GM12878 (cell line): ENCODE measurements at regions not wholly inside any gene's neighbourhood (a gene's known extent, or its start where the extent isn't known, plus 50 kb on each side); places are given as distances from the start of the nearest gene placed in this dataset.

Source experiments
- ATAC-seq: fragments of 200-7000 bp; cut with Tn5 transposase; 3 replicates; pipeline ENCODE4 v1.9.1; 2020; ENCODE audit warnings: mild to moderate bottlenecking, moderate library complexity
- BruUV-seq: library from RNA; stranded (reverse); fragments of 400-500 nt; replicated peaks from 2 replicates; lab custom pipeline; 2021; lab: Mats Ljungman, UMichigan
- CTCF ChIA-PET: fragments of 300-600 bp; sonication (Branson Sonifier 250); formaldehyde crosslinking; extraction: SDS; loops from one replicate; lab custom pipeline; 2021; ENCODE audit warnings: inconsistent platforms; lab: Yijun Ruan, JAX
- POLR2A ChIA-PET: fragments of 350-600 bp; formaldehyde crosslinking; extraction: SDS; loops from one replicate; lab custom pipeline; 2021; ENCODE audit warnings: inconsistent platforms; lab: Charles Lee
- RAD21 ChIA-PET: fragments of 300-600 bp; sonication (Branson Sonifier 250); formaldehyde crosslinking; loops from one replicate; lab custom pipeline; 2023; ENCODE audit warnings: antibody characterized with exemption; ENCODE audit not compliant: unreplicated experiment; lab: Charles Lee
- SMC1A ChIA-PET: fragments of 300-600 bp; sonication (Branson Sonifier 250); formaldehyde crosslinking; loops from one replicate; lab custom pipeline; 2023; ENCODE audit not compliant: unreplicated experiment, uncharacterized antibody; lab: Charles Lee
- DNase-seq: peaks from one replicate; pipeline ENCODE4 v3.0.0-alpha.2; 2011; ENCODE audit warnings: low read depth, low spot score
- FAIRE-seq: peaks from 3 replicates; lab custom pipeline; 2011; peaks lifted over from hg19 to GRCh38; lab: Jason Lieb, UNC
- H2AFZ ChIP-seq: 2 replicates; pipeline ENCODE4 v1.6.0; 2011; ENCODE audit warnings: low read depth, low read length, control low read depth; ENCODE audit not compliant: control insufficient read depth
- H3K27ac ChIP-seq: 2 replicates; pipeline ENCODE4 v1.5.1; 2011; ENCODE audit warnings: control low read depth; ENCODE audit not compliant: control insufficient read depth, insufficient read depth
- H3K27me3 ChIP-seq, 2 experiments: replicated peaks in 1 of 2; 2 replicates each; pipeline versions ENCODE4 v1.6.0 to v1.6.1; 2011; ENCODE audit warnings: low read length in 1 of 2; ENCODE audit not compliant: control insufficient read depth in 2 of 2, insufficient read depth in 2 of 2
- H3K36me3 ChIP-seq, 2 experiments: 2 replicates each; pipeline ENCODE4 v1.5.1; 2011; ENCODE audit warnings: low read length in 1 of 2; ENCODE audit not compliant: control insufficient read depth in 2 of 2, insufficient read depth in 2 of 2
- H3K4me1 ChIP-seq: 2 replicates; pipeline ENCODE4 v1.6.1; 2011; ENCODE audit warnings: mild to moderate bottlenecking, low read length, moderate library complexity, mixed read lengths; ENCODE audit not compliant: control insufficient read depth, insufficient read depth
- H3K4me2 ChIP-seq: 2 replicates; pipeline ENCODE4 v1.6.0; 2011; ENCODE audit warnings: control low read depth; ENCODE audit not compliant: control insufficient read depth, insufficient read depth
- H3K4me3 ChIP-seq: fragments of 200-600 bp; sonication (generic); 2 replicates; pipeline ENCODE4 v1.5.1; 2016
- H3K79me2 ChIP-seq: 2 replicates; pipeline ENCODE4 v1.6.0; 2011; ENCODE audit warnings: low read length; ENCODE audit not compliant: control insufficient read depth, insufficient read depth
- H3K9ac ChIP-seq: 2 replicates; pipeline ENCODE4 v1.8.0; 2011; ENCODE audit warnings: low read length, control low read depth, mixed read lengths; ENCODE audit not compliant: control insufficient read depth, insufficient read depth
- H3K9me3 ChIP-seq: replicated peaks from 3 replicates; pipeline ENCODE4 v1.5.1; 2011; ENCODE audit warnings: mild to moderate bottlenecking, low read length; ENCODE audit not compliant: control insufficient read depth, insufficient read depth
- H4K20me1 ChIP-seq: 2 replicates; pipeline ENCODE4 v1.6.0; 2011; ENCODE audit not compliant: control insufficient read depth, insufficient read depth
- ASH2L ChIP-seq: fragments of 300-600, 200-600 bp; sonication (generic); IDR thresholded peaks from 2 replicates; pipeline ENCODE4 v1.6.1; 2017; ENCODE audit warnings: low read depth, mild to moderate bottlenecking, borderline replicate concordance
- BCL11A ChIP-seq: IDR thresholded peaks from 2 replicates; pipeline ENCODE4 v1.6.1; 2011; ENCODE audit warnings: low read depth, low read length
- EGR1 ChIP-seq, 2 experiments: IDR thresholded peaks; 1 replicate in 1 of 2; 2 replicates in 1 of 2; pipeline ENCODE4 v1.6.1; 2011 to 2012; ENCODE audit warnings: low read depth in 2 of 2, low read length in 2 of 2, borderline replicate concordance in 1 of 2, mild to moderate bottlenecking in 1 of 2, moderate library complexity in 1 of 2
- GABPA ChIP-seq: IDR thresholded peaks from 2 replicates; pipeline ENCODE4 v1.6.1; 2014; ENCODE audit warnings: antibody characterized with exemption, low read depth, mild to moderate bottlenecking, inconsistent platforms
- GATAD2B ChIP-seq: fragments of 450-650 bp; conservative IDR thresholded peaks from 2 replicates; pipeline ENCODE4 v1.6.1; 2017; ENCODE audit warnings: low read depth, mild to moderate bottlenecking, moderate library complexity
- HDAC6 ChIP-seq: fragments of 200-600 bp; sonication (generic); IDR thresholded peaks from one replicate; pipeline ENCODE4 v1.8.0; 2017; ENCODE audit warnings: antibody characterized with exemption; ENCODE audit not compliant: unreplicated experiment
- KLF5 ChIP-seq: fragments of 450-650 bp; IDR thresholded peaks from 2 replicates; pipeline ENCODE4 v1.6.1; 2014; ENCODE audit warnings: mild to moderate bottlenecking; ENCODE audit not compliant: partially characterized antibody
- RAD21 ChIP-seq: IDR thresholded peaks from 2 replicates; pipeline ENCODE4 v1.6.1; 2011; ENCODE audit warnings: mild to moderate bottlenecking, low read depth, low read length, moderate library complexity; ENCODE audit not compliant: insufficient read depth
- RCOR1 ChIP-seq: conservative IDR thresholded peaks from 2 replicates; pipeline ENCODE4 v1.6.1; 2012; ENCODE audit warnings: low read depth, low read length, improper control_type of control experiment
- ZBED1 ChIP-seq: IDR thresholded peaks from 2 replicates; pipeline ENCODE4 v1.6.1; 2016; ENCODE audit warnings: borderline replicate concordance
- in situ Hi-C: fragments of 300-500 bp; cut with MboI; formaldehyde crosslinking; loops from 9 replicates; pipeline ENCODE4 v1.14.3; 2018; ENCODE audit warnings: mixed read lengths
- intact Hi-C: fragments of 100-400 bp; cut with micrococcal nuclease; formaldehyde crosslinking; loops from one replicate; pipeline ENCODE4 v1.14.2; 2022; ENCODE audit not compliant: unreplicated experiment
- TF ChIP-seq, protein P1 (sequence below): fragments of 450-650 bp; formaldehyde crosslinking; IDR thresholded peaks from 2 replicates; pipeline ENCODE4 v1.4.0; 2022; ENCODE audit warnings: mild to moderate bottlenecking, moderate library complexity
- TF ChIP-seq, protein P2 (sequence below): IDR thresholded peaks from 2 replicates; pipeline ENCODE4 v1.6.1; 2012; ENCODE audit warnings: low read depth, low read length, improper control_type of control experiment
- TF ChIP-seq, protein P3 (sequence below): fragments of 450-650 bp; IDR thresholded peaks from 2 replicates; pipeline ENCODE4 v1.6.1; 2018; ENCODE audit warnings: mild to moderate bottlenecking, low read depth, moderate library complexity; ENCODE audit not compliant: partially characterized antibody
- TF ChIP-seq, protein P4 (sequence below): fragments of 450-650 bp; IDR thresholded peaks from 2 replicates; pipeline ENCODE4 v1.6.1; 2016; ENCODE audit warnings: mild to moderate bottlenecking

DNA sequence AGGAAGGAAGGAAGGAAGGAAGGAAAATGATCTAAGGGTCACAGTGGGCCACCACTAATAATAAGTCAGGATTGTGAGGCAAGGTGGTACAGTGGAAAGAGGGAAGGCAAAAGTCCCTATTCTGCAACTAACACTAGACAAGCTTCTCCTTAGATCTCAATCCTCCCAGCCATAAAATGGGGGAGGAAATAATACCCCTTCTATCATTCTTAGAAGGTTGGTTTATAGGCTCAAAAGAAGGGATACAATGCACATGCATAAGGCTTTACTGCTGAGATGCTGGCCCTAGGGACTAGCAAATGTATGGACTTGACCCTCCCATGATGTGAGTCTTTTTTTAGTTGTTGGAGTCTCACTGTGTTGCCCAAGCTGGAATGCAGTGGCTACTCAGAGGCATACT lies 167.7 kb upstream of the ZNF507 start:
- no TSS peak for BruUV-seq
- intact Hi-C loops, result no loop called here
- in situ Hi-C loops, result no loop called here
- H3K79me2 ChIP-seq, result no peaks in the 10 kb centered on the region
- ATAC-seq (no peak), DNase-seq (no peak), FAIRE-seq (no peak)
- no peak overlapping the region for H3K4me3 ChIP-seq
- ChIA-PET RAD21 (no interaction called here), CTCF (no interaction called here), SMC1A (no interaction called here), POLR2A (no interaction called here)
- no peak overlapping the region for H3K9ac ChIP-seq
- H3K27ac ChIP-seq, result no peak overlapping the region
- H3K4me1 ChIP-seq, result no peaks in the 10 kb centered on the region
- H2AFZ ChIP-seq, result no peak overlapping the region
- H4K20me1 ChIP-seq, result no peaks in the 10 kb centered on the region
- no peaks in the 10 kb centered on the region for H3K27me3 ChIP-seq
- H3K36me3 ChIP-seq, result no peaks in the 10 kb centered on the region
- no peaks in the 10 kb centered on the region; the same call in 2 of the 3 replicates for H3K9me3 ChIP-seq
- no peak overlapping the region for H3K4me2 ChIP-seq
- TF ChIP-seq RCOR1 (no peak), ZBED1 (no peak), GABPA (no peak), RAD21 (no peak), HDAC6 (no peak), ASH2L (no peak), EGR1 (IDR thresholded peaks at IDR 0.05; ENCODE audit: borderline replicate concordance in 1 of 2, low read depth in 2 of 2, low read length in 2 of 2) (no peak), KLF5 (no peak), GATAD2B (no peak), BCL11A (no peak)
- TF ChIP-seq, protein P1, sequence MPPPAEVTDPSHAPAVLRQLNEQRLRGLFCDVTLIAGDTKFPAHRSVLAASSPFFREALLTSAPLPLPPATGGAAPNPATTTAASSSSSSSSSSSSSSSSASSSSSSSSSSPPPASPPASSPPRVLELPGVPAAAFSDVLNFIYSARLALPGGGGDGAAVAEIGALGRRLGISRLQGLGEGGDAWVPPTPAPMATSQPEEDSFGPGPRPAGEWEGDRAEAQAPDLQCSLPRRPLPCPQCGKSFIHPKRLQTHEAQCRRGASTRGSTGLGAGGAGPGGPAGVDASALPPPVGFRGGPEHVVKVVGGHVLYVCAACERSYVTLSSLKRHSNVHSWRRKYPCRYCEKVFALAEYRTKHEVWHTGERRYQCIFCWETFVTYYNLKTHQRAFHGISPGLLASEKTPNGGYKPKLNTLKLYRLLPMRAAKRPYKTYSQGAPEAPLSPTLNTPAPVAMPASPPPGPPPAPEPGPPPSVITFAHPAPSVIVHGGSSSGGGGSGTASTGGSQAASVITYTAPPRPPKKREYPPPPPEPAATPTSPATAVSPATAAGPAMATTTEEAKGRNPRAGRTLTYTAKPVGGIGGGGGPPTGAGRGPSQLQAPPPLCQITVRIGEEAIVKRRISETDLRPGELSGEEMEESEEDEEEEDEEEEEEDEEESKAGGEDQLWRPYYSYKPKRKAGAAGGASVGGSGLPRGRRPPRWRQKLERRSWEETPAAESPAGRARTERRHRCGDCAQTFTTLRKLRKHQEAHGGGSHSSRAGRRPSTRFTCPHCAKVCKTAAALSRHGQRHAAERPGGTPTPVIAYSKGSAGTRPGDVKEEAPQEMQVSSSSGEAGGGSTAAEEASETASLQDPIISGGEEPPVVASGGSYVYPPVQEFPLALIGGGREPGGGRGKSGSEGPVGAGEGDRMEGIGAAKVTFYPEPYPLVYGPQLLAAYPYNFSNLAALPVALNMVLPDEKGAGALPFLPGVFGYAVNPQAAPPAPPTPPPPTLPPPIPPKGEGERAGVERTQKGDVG (CRISPR knock-in tag), result no peak
- TF ChIP-seq, protein P2, sequence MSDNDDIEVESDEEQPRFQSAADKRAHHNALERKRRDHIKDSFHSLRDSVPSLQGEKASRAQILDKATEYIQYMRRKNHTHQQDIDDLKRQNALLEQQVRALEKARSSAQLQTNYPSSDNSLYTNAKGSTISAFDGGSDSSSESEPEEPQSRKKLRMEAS, result no peak
- TF ChIP-seq, protein P3, sequence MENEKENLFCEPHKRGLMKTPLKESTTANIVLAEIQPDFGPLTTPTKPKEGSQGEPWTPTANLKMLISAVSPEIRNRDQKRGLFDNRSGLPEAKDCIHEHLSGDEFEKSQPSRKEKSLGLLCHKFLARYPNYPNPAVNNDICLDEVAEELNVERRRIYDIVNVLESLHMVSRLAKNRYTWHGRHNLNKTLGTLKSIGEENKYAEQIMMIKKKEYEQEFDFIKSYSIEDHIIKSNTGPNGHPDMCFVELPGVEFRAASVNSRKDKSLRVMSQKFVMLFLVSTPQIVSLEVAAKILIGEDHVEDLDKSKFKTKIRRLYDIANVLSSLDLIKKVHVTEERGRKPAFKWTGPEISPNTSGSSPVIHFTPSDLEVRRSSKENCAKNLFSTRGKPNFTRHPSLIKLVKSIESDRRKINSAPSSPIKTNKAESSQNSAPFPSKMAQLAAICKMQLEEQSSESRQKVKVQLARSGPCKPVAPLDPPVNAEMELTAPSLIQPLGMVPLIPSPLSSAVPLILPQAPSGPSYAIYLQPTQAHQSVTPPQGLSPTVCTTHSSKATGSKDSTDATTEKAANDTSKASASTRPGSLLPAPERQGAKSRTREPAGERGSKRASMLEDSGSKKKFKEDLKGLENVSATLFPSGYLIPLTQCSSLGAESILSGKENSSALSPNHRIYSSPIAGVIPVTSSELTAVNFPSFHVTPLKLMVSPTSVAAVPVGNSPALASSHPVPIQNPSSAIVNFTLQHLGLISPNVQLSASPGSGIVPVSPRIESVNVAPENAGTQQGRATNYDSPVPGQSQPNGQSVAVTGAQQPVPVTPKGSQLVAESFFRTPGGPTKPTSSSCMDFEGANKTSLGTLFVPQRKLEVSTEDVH, result no peak
- TF ChIP-seq, protein P4, sequence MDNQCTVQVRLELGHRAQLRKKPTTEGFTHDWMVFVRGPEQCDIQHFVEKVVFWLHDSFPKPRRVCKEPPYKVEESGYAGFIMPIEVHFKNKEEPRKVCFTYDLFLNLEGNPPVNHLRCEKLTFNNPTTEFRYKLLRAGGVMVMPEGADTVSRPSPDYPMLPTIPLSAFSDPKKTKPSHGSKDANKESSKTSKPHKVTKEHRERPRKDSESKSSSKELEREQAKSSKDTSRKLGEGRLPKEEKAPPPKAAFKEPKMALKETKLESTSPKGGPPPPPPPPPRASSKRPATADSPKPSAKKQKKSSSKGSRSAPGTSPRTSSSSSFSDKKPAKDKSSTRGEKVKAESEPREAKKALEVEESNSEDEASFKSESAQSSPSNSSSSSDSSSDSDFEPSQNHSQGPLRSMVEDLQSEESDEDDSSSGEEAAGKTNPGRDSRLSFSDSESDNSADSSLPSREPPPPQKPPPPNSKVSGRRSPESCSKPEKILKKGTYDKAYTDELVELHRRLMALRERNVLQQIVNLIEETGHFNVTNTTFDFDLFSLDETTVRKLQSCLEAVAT, result no peak
